HL-60 (cell line): ENCODE measurements at regions not wholly inside any gene's neighbourhood (a gene's known extent, or its start where the extent isn't known, plus 50 kb on each side); places are given as distances from the start of the nearest gene placed in this dataset.

ENCODE experiments used
- DNase-seq, 2 experiments: peaks; one replicate each; pipeline ENCODE4 v3.0.0-alpha.2; 2010 to 2020; ENCODE audit warnings: low read depth in 1 of 2, low spot score in 1 of 2
- H3K27ac ChIP-seq: fragments of 250-450 bp; sonication (Bioruptor Pico); replicated peaks from 2 replicates; pipeline ENCODE4 v1.5.1; 2020; ENCODE audit warnings: mild to moderate bottlenecking, moderate library complexity
- H3K27me3 ChIP-seq: fragments of 250-450 bp; sonication (Bioruptor Pico); 2 replicates; pipeline ENCODE4 v1.5.1; 2021; ENCODE audit warnings: mild to moderate bottlenecking, moderate library complexity; ENCODE audit not compliant: insufficient read depth, poor library complexity, severe bottlenecking
- H3K4me3 ChIP-seq: replicated peaks from 2 replicates; pipeline ENCODE4 v1.5.1; 2011; ENCODE audit warnings: mild to moderate bottlenecking, control low read depth, low read length; ENCODE audit not compliant: insufficient read depth
- CTCF ChIP-seq: IDR thresholded peaks from one replicate; pipeline ENCODE4 v1.5.1; 2011; ENCODE audit warnings: low read length, control low read depth, inconsistent platforms; ENCODE audit not compliant: insufficient read depth
- GABPA ChIP-seq: IDR thresholded peaks from 2 replicates; pipeline ENCODE4 v1.6.1; 2012; ENCODE audit warnings: low read depth
- POLR2AphosphoS5 ChIP-seq: IDR thresholded peaks from 2 replicates; pipeline ENCODE4 v1.6.1; 2012; ENCODE audit warnings: low read depth
- REST ChIP-seq: IDR thresholded peaks from 2 replicates; pipeline ENCODE4 v1.6.1; 2012; ENCODE audit warnings: low read depth; ENCODE audit not compliant: insufficient replicate concordance
- SPI1 ChIP-seq: IDR thresholded peaks from 2 replicates; pipeline ENCODE4 v1.6.1; 2012; ENCODE audit warnings: low read depth, mild to moderate bottlenecking, borderline replicate concordance

- TF ChIP-seq SPI1, result no peak
- no peak for TF ChIP-seq GABPA
- no peak for TF ChIP-seq REST
- TF ChIP-seq CTCF, result no peak
- TF ChIP-seq POLR2AphosphoS5, result no peak
- Histone ChIP-seq H3K27me3 (no peaks in the 10 kb centered on the region), H3K4me3 (no peak overlapping the region), H3K27ac (no peak overlapping the region)
- no peak for DNase-seq
Observed at GRCh38 chr16:6362321-6362720, 970.3 kb upstream of the RBFOX1 start.

- H3K27me3 ChIP-seq, result no peaks in the 10 kb centered on the region
- H3K4me3 ChIP-seq, result no peak overlapping the region
- H3K27ac ChIP-seq, result no peak overlapping the region
- no peak for DNase-seq
- no peak for TF ChIP-seq REST
- TF ChIP-seq GABPA, result no peak
Observed at GRCh38 chr16:6360641-6361040, 972.0 kb upstream of the RBFOX1 start.

GRCh38 chr16:6356911-6357310 is 975.7 kb upstream of the RBFOX1 start:
- no peaks in the 10 kb centered on the region for H3K27me3 ChIP-seq
- no peak for DNase-seq
- H3K4me3 ChIP-seq, result no peak overlapping the region
- TF ChIP-seq SPI1 (no peak), CTCF (no peak), REST (no peak), GABPA (no peak), POLR2AphosphoS5 (no peak)
- no peak overlapping the region for H3K27ac ChIP-seq

GRCh38 chr16:6349725-6350124 is 982.9 kb upstream of the RBFOX1 start:
- no peak for TF ChIP-seq REST
- TF ChIP-seq GABPA, result no peak
- TF ChIP-seq POLR2AphosphoS5, result no peak
- TF ChIP-seq CTCF, result no peak
- no peak for TF ChIP-seq SPI1
- Histone ChIP-seq H3K27me3 (no peaks in the 10 kb centered on the region), H3K27ac (no peak overlapping the region), H3K4me3 (no peak overlapping the region)
- DNase-seq, result no peak
